ENCODE measurements at regions not wholly inside any gene's neighbourhood (a gene's known extent, or its start where the extent isn't known, plus 50 kb on each side); places are given as distances from the start of the nearest gene placed in this dataset.

- TF ChIP-seq CTCF (conservative IDR thresholded peaks at IDR 0.05) = no peak
- TF ChIP-seq ZFX (IDR thresholded peaks at IDR 0.05) = no peak
Observed at GRCh38 chr12:115213118-115213517, 529.1 kb upstream of the TBX3 start.

Data from C4-2B (cell line).